HG02840 (cell line): ENCODE measurements at regions not wholly inside any gene's neighbourhood (a gene's known extent, or its start where the extent isn't known, plus 50 kb on each side); places are given as distances from the start of the nearest gene placed in this dataset.

Experiments
- ATAC-seq: cut with Tn5 transposase; IDR thresholded peaks from one replicate; pipeline ENCODE4 v1.9.1; 2021; ENCODE audit warnings: mild to moderate bottlenecking, moderate library complexity, moderate number of reproducible peaks; ENCODE audit not compliant: unreplicated experiment, low FRiP score

DNA sequence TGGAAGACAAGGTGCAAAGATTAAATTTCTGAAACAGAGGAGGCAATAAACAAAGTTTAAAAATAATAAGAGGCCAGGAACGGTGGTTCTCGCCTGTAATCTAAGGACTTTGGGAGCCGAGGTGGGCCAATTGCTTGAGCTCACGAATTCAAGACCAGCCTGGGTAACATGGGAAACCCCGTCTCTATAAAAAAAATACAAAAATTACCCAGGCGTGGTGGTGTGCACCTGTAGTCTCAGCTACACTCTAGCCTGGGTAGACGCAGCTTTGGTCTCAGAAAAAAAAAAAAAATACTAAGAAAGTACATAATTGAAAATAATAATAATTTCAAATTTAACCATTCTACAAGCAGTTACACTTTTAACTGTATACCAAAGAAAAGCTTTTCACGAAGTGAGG, 744.6 kb upstream of the POU3F3 start:
- no peak for ATAC-seq

- ATAC-seq: no peak
These were observed 735.0 kb upstream of the POU3F3 start for GRCh38 chr2:104118889-104119288.

GRCh38 chr2:104120171-104120570, 733.7 kb upstream of the POU3F3 start:
- ATAC-seq: no peak

- ATAC-seq: no peak
These were observed 728.8 kb upstream of the POU3F3 start for GRCh38 chr2:104125096-104125495.

DNA sequence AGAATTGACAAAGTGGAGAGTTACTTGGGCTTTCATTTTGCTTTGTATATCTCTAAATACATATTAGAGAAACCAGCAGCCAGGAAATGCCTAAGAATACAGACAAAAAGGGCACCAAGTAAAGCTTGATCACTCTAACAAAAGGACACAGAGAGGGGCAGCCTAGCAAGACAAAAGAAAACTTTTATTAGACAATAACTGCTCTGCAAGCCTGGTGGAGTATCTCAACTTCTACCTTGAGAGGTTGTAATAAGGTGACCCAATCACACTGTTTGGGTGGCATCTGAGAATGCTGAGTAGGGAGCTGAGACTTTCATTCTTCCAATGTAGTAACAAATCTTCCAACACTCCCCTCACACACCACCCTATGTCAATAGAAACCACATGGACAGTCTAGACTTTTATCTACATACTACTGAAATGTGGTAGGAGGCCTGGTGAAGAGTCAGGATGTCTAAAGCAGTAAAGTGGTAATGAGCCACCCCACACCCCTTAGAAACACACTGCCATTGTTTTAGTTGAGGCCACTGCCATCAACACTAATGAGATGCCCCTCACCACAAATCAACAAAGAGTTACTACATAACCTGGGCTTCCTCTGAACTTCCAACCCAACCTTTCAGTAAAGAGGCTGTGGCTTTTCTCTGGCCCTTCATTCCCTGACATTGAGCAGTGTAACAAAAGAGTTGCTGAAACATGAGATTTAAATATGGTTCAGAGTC, 726.7 kb upstream of the POU3F3 start:
- no peak for ATAC-seq

DNA sequence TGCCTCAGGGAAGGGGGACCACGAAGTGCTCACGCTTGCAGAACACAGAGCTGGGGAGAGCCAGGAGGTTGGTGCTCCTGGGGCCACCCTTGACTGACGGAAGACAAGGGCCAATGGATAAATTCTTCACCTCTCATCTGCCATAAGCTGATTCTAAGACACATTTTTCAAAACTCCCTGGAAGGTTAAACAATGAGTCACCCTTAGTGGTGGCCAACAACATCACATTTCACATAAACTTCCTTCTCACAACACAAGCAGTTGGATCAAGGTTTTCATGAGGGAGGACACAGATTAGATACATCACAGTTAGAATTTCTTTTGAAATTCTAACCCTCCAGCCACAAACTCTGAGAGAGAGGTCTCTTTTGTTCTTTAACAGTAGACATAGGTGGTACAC, 713.6 kb upstream of the POU3F3 start:
- no peak for ATAC-seq

- ATAC-seq: no peak
These were observed 695.7 kb upstream of the POU3F3 start for GRCh38 chr2:104158191-104158590.

DNA sequence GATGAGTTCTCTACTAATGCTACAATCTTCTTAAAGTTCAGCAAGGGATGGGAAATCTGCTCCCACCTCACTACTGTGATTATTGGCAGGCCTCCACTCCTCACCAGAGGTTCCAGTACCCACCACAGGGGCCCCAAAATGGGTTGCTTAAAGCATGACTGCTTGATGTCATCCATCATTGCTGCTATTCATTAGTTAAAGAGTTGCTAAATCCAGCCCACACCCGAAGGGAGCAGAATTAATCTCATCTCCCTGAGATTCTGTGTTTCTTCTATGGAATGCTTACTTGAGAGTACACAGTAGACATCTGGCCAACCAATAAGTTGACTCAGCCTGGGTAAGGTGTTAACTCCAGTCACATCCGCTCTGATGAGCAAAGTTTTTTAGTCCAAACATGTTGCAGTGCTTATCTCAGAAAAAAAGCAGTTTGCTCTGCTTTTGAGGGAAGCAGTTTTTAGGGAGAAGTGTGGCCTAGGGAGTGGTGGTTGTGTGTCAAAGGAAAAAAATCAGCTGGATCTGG, 690.2 kb upstream of the POU3F3 start:
- ATAC-seq: no peak

GRCh38 chr2:104164721-104165252, 689.1 kb upstream of the POU3F3 start:
- no peak for ATAC-seq

DNA sequence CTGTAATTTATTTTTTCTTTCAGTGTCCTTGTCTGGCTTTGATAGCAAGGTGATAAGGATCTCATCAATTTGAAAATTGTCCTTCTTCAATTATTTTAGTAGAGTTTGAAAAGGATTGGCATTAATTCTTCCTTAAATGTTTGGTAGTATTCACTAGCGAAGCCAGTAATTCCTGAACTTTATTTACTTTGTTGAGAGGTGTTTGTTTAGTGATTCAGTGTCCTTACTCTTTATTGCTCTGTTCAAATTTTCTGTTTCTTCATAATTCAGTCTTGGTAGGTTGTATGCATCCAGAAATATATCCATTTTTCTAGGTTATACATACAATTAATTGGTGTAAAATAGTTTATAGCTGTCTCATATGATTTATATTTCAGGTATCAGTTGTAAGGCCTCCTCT, 676.7 kb upstream of the POU3F3 start:
- no peak for ATAC-seq

GRCh38 chr2:104179644-104180043, 674.3 kb upstream of the POU3F3 start:
- ATAC-seq: no peak

DNA sequence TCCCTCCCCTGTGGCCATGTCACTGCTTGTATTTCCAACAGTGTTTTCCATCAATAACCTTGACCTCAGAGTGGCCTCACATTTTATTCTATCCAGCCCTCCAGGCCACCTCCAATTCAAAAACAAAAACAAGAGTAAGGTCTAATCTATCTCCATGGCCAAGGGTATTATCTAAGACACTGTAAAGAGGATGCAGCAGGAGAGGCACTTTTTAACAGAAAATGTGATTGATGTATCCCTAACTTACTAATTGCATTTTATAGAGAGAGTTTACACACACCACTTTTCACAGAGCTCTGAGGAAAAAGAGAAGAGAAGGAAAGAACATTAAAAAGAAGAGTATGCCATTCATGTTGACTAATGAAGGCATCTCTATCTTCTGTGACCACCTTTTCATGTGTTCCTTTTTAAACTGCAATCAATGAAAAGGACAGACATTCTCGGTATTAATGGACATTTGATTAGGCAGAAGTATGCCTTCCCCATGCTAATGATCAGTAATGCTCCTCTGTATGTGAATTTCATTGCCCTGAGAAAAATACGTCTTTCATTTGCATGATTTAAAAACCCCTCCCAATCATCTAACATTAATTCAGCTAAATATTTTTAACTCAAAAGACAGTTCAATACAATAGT, 653.3 kb upstream of the POU3F3 start:
- no peak for ATAC-seq

GRCh38 chr2:104213758-104214157, 640.2 kb upstream of the POU3F3 start:
- no peak for ATAC-seq

- ATAC-seq: no peak
These were observed 638.4 kb upstream of the POU3F3 start for GRCh38 chr2:104215269-104216161.

GRCh38 chr2:104233591-104233990, 620.3 kb upstream of the POU3F3 start:
- no peak for ATAC-seq

- no peak for ATAC-seq
These were observed 617.4 kb upstream of the POU3F3 start for GRCh38 chr2:104236491-104236890.

DNA sequence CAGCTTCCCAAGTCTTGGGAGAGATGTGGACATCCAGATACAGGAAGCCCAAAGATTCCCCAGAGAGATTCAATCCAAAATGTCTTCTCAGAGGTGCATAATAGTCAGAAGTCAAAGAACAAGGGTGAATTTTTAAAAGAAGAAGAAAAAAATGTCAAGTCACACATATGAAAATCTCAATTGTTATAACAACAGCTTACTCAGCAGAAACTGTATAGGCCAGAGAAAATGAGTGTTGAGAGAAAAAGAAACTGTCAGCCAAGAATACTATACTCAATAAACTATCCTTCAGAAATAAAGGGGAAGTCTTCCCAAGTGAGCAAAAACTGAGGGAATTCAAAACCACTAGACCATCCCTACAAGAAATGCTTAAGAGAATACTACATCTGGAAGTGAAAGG, 612.9 kb upstream of the POU3F3 start:
- ATAC-seq: no peak

DNA sequence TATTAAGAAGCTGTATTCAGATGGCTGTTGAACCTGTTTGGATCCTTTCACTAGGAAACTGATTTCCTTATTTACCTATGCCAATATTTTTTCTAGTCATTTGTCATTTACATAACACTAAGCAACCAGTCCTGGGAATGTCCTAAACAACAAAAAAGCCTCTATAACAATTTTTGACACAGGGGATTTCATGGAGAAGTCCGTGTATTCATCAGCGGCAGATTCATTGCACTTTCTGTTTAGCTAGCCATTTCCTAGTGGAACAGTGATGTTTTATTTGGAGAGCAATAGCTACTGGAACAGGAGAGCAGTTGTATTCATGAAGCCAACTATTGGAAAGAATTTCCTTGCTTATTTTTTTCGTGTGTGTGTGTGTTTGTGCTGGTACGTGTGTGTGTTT, 604.3 kb upstream of the POU3F3 start:
- ATAC-seq: no peak

DNA sequence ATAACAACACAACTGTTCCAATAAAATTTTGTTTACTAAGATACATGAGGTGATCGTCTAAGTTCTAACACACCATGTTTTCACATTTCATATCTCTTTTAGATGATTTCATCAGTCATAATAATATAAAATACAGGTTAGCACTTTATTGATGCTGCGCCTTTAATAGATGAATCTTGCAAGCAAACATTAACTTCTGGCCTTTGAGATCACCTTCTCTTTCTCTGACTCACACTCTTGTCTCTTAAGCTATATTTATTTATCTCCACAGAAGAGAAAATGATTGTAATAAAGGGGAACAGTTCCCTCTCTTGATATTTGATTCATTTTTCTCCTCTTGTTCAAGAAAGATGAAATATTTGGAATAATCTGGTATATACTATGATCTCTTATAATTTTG, 603.3 kb upstream of the POU3F3 start:
- ATAC-seq: no peak

DNA sequence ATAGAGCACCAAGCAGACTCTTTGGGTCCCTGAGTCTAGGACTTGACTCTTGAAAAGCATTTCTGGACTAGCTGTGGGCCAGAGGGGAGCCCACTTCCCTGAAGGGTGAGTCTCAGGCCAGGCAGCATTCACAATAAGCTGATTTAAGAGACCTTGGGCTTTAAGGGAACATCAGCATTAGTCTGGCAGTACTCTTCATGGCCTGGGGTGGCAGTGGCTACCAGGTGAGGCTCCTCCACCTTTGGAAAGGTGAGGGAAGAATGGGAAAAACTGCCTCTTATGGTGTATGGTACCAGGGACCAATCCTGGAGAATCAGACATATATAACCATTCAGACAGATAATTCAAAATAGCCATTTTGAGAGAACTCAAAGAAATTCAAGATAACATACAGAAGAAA, 599.9 kb upstream of the POU3F3 start:
- no peak for ATAC-seq

GRCh38 chr2:104262714-104263113, 591.2 kb upstream of the POU3F3 start:
- no peak for ATAC-seq
